ENCODE measurements at regions not wholly inside any gene's neighbourhood (a gene's known extent, or its start where the extent isn't known, plus 50 kb on each side); places are given as distances from the start of the nearest gene placed in this dataset.

DNA sequence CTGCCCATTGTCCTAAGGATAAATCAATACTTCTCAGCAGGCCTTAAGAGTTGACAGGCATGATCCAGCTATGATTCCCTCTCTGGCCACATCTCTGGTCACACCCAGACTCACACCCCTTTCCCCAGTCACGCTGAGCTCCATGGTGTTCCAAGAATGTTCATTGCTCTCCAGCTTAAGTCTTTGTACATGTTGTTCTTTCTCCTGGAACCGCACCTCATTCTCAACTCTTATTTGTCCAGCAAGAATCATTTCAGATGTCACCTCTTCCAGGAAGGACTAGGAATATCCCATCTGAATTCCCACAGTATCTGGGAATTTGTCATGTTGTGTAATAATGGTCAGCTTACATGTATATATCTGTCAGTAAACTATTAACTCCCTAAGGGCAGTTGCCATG is 118.3 kb upstream of the GALNT15 start:
- Mint-ChIP-seq H3K27ac (no peak overlapping the region), H3K9me3 (no peaks in the 10 kb centered on the region), H3K27me3 (peaks cover 3% of the 10 kb centered on the region), H3K36me3 (ENCODE audit: low read depth) (no peaks in the 10 kb centered on the region), H3K4me3 (no peak overlapping the region), H3K4me1 (peaks cover 4% of the 10 kb centered on the region)
- no peak for ATAC-seq (replicated peaks)

DNA sequence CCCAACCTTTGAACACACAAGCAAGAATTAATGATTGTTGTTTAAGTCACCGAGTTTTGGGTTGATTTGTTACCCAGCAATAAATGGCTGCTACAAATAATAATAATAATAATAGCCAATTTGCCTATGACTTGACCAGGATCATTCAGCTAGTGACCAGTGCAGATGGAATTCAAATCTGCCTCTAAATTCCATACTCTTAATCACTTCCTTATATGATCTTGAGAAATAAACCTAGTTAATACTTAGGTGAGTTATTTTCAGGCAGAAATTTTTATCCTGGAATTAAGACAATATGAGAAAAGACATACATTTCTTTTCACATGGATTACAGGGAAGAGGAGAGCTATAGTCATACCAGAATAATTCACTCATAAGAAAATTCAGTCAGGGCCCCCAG is 116.0 kb upstream of the GALNT15 start:
- Mint-ChIP-seq H3K36me3 (ENCODE audit: low read depth) (no peaks in the 10 kb centered on the region), H3K27ac (no peak overlapping the region), H3K4me3 (no peak overlapping the region), H3K27me3 (peaks cover 10% of the 10 kb centered on the region), H3K4me1 (peaks cover 2% of the 10 kb centered on the region), H3K9me3 (no peaks in the 10 kb centered on the region)
- ATAC-seq (replicated peaks): no peak

DNA sequence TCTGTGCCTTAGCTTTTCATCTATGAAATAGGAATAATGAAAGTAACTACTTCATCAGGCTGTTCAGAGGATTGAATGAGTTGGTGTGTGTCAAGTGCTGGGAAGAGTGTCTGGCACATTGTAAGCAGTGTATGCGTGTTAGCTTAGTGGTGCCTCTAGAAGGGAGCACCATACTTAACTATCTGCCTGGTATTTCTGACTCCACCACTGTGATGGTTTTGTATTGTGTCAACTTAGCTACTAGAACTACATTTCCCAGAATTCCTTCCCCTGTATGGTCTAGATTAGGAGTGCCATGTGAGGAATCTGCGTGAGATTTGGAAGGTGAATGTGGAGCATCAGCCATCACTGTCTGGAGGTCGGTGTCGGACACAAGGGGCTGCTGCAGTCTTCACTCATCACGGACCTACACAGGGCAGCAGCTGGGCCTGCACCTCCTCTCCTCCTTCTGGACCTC is 115.4 kb upstream of the GALNT15 start:
- no peak overlapping the region for H3K27ac Mint-ChIP-seq
- no peaks in the 10 kb centered on the region for H3K9me3 Mint-ChIP-seq
- H3K4me3 Mint-ChIP-seq: no peak overlapping the region
- no peaks in the 10 kb centered on the region for H3K4me1 Mint-ChIP-seq
- H3K27me3 Mint-ChIP-seq: peaks cover 11% of the 10 kb centered on the region
- ATAC-seq (replicated peaks): no peak
- no peaks in the 10 kb centered on the region for H3K36me3 Mint-ChIP-seq (ENCODE audit: low read depth)

DNA sequence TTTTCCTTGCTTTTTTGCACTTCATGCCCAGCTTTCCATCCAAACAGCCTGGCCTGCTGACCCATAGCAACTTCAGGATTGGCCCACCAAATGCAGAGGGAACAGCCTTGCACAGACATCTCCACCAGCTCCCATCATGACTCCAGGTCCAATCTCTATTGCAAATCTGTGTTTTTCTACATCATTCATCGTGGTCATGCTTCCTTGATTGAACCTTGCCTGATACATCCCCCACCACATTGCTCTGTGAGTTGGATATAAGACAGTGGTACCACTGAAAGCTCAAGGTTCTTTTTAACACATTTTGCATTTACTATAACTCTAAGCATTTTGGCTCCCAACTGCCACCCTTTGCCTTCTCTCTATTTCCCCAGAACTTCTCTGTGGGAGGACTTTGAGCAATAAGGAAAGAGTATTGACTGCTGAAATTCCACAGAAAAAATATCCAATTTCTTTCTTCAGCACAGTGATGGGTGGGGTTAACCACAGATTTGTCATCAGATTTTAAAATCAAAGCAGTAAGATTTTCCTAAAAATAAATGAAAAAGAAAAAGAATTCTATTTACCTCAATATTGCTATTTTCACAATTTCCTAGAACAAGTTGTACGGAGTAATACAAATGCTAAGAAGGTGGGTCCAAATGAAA is 114.6 kb upstream of the GALNT15 start:
- H3K27me3 Mint-ChIP-seq: peaks cover 11% of the 10 kb centered on the region
- no peaks in the 10 kb centered on the region for H3K9me3 Mint-ChIP-seq
- H3K4me1 Mint-ChIP-seq: no peaks in the 10 kb centered on the region
- H3K36me3 Mint-ChIP-seq (ENCODE audit: low read depth): no peaks in the 10 kb centered on the region
- no peak for ATAC-seq (replicated peaks)
- H3K27ac Mint-ChIP-seq: no peak overlapping the region
- no peak overlapping the region for H3K4me3 Mint-ChIP-seq

DNA sequence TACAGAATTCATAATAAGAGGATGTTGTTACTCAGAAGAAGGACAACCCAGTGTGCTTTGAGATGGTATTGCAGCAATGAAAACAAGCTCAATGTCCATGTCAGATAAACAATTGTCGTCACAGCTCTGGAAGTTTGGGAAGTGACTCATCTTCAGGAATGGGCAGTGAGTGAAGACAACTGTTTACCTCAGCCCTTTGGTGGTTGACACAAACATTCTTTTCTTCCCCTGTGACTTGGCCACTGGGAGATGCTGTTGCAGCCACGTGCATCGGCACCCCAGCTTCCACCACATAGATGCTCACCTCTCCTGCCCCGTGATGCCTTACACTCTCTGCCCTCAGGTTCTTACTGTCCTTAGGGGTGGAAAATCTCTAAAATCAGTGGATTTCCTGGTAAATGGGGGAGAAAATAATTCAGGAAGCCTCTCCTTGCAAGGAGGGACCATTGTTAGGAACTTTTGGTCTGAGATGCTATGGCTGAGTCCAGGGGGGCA is 114.1 kb upstream of the GALNT15 start:
- Mint-ChIP-seq H3K36me3 (ENCODE audit: low read depth) (no peaks in the 10 kb centered on the region), H3K27ac (no peak overlapping the region), H3K4me3 (no peak overlapping the region), H3K9me3 (no peaks in the 10 kb centered on the region), H3K4me1 (no peaks in the 10 kb centered on the region), H3K27me3 (peaks cover 12% of the 10 kb centered on the region)
- ATAC-seq (replicated peaks): no peak

DNA sequence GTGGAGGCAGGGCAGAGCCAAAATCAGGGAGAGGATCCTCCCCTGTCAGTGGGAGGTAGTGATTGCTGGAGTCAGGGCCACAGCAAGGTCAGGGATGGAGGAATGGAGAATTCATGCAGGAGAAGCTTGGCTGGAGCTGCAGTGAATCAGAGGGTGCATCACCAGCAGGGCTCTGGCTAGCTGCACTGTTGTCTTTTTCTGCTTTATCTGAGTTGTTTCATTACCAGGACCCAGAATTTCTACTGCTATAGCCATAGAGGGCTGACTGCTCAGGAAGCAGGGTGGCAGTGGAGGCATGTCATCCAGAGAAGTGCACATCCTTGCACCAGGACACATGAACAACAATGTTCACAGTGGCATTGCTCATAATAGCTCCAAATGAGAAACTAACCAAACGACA is 113.5 kb upstream of the GALNT15 start:
- no peak for ATAC-seq (replicated peaks)
- Mint-ChIP-seq H3K4me3 (no peak overlapping the region), H3K27ac (no peak overlapping the region), H3K9me3 (no peaks in the 10 kb centered on the region), H3K27me3 (peaks cover 13% of the 10 kb centered on the region), H3K36me3 (ENCODE audit: low read depth) (no peaks in the 10 kb centered on the region), H3K4me1 (no peaks in the 10 kb centered on the region)

DNA sequence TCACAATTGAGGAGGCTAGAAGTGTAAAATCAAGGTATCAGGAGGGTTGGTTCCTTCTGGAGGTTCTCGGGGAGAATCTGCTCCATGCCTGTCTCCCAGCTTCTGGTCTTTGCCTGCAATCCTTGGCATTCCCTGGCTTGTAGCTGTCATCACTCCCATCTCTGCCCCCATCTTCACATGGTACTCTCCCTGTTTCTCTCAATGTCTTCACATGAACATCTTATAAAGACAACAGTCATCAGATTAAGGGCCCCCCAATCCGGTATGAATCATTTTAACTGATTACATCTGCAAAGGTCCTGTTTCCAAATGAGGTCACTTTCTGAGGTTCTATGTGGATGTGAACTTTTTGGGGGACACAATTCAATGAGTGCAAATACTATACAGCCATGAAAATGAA is 113.0 kb upstream of the GALNT15 start:
- no peaks in the 10 kb centered on the region for H3K4me1 Mint-ChIP-seq
- no peaks in the 10 kb centered on the region for H3K36me3 Mint-ChIP-seq (ENCODE audit: low read depth)
- no peak for ATAC-seq (replicated peaks)
- no peak overlapping the region for H3K4me3 Mint-ChIP-seq
- no peak overlapping the region for H3K27ac Mint-ChIP-seq
- peaks cover 13% of the 10 kb centered on the region for H3K27me3 Mint-ChIP-seq
- no peaks in the 10 kb centered on the region for H3K9me3 Mint-ChIP-seq

DNA sequence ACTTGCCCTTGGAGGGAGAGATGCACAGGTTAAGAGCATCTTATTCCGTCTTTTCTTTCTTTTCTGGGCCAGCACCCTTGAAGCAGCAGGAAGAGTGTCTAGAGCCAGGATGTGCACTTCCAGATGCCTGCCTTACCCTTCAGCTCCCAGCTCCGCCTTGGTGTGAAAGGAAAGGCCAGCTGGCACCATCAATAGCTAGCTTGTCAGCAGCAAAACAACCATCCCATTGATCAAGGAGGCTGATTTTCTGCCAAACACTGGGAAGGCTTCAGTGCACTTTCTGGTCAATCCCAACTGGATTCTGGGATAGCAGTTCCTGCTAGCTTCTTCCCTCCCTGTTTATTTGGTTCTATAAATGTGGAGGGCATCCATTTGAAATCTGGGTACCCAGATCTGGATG is 110.9 kb upstream of the GALNT15 start:
- H3K27ac Mint-ChIP-seq: no peak overlapping the region
- no peak overlapping the region for H3K4me3 Mint-ChIP-seq

DNA sequence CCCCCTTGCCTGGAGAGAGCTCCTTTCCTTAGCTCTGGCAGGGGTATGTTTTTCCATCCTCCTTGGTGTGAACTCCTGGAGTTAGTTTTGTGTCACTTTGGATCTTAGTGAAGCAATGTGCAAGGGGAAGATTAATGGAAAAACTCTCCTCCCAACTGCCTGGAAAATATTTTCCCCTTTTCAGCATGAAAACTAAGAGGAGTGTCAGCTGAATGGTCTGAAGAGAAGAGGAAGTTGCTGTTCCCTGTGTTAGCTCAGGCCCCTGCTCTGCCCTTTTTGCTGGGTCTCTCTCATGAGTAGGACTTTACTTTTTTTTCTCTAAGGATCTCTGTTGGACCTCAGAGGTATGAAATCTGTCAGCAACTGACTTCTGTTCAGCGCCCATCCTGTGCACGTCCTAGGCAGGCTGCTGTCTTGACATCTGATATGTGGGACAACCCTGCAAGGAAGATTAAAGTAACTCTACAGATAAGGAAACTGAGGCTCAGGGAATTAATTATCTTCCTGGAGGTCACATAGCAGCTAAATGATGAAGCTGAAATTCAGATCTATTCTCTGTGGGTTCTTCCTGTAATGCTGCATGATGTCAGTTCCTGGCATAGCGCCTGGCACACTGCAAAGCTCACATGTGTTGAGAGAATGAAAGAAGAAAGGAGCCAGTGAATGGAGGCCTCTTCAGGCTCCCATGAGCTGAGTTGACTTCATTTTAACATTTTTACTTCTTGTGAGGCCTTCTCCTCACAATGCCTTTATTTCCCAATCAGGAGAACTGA is 109.7 kb upstream of the GALNT15 start:
- Mint-ChIP-seq H3K9me3 (no peaks in the 10 kb centered on the region), H3K4me1 (no peaks in the 10 kb centered on the region), H3K27ac (no peak overlapping the region), H3K27me3 (peaks cover 16% of the 10 kb centered on the region), H3K36me3 (ENCODE audit: low read depth) (no peaks in the 10 kb centered on the region), H3K4me3 (no peak overlapping the region)
- ATAC-seq (replicated peaks): no peak

More for the DNA sequence above, 110.9 kb upstream of the GALNT15 start:
- Mint-ChIP-seq H3K9me3 (no peaks in the 10 kb centered on the region), H3K4me1 (no peaks in the 10 kb centered on the region), H3K36me3 (ENCODE audit: low read depth) (no peaks in the 10 kb centered on the region), H3K27me3 (peaks cover 13% of the 10 kb centered on the region)
- no peak for ATAC-seq (replicated peaks)

DNA sequence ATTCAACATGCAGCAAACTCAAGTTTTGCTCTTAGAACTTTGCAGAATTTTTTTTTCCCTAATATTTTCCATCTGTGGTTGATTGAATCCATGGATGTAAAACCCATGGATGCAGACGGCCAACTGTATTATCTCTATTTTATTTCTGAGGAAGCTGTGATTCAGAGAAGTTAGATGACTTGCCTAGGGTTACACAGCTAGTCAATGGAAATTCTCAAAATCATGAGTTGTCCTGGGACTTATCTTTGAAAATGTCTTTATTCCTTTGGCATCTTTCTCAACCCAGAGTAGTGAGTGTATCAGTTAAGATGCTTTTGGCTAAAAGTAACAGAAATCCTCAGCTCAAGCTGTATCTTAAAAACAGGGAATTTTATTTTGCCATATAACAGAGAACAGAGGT is 107.9 kb upstream of the GALNT15 start:
- Mint-ChIP-seq H3K27ac (no peak overlapping the region), H3K27me3 (peaks cover 13% of the 10 kb centered on the region)

DNA sequence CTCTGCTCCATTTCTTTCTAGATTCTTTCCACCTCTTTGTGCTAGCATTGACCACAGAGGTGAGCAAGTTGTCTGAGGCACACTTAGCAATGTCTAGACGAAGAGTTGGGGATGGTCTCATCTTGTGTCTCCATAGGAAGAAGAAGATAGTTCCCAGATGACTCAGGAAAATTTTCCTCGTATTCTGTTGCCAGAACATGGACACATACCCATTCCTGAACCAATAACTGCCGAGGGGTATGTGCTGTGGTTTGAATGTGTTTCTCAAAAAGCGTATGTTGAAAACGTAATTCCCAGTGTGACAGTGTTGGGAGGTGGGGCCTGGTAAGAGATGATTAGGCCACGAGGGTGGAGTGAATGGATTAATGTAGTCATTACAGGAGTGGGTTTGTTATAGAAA is 107.5 kb upstream of the GALNT15 start:
- Mint-ChIP-seq H3K4me1 (no peaks in the 10 kb centered on the region), H3K27me3 (peaks cover 13% of the 10 kb centered on the region), H3K36me3 (ENCODE audit: low read depth) (no peaks in the 10 kb centered on the region), H3K9me3 (no peaks in the 10 kb centered on the region), H3K4me3 (no peak overlapping the region), H3K27ac (no peak overlapping the region)
- ATAC-seq (replicated peaks): no peak

More for the DNA sequence above, 107.9 kb upstream of the GALNT15 start:
- ATAC-seq (replicated peaks): no peak
- H3K36me3 Mint-ChIP-seq (ENCODE audit: low read depth): no peaks in the 10 kb centered on the region
- no peaks in the 10 kb centered on the region for H3K9me3 Mint-ChIP-seq
- H3K4me1 Mint-ChIP-seq: no peaks in the 10 kb centered on the region
- H3K4me3 Mint-ChIP-seq: no peak overlapping the region

DNA sequence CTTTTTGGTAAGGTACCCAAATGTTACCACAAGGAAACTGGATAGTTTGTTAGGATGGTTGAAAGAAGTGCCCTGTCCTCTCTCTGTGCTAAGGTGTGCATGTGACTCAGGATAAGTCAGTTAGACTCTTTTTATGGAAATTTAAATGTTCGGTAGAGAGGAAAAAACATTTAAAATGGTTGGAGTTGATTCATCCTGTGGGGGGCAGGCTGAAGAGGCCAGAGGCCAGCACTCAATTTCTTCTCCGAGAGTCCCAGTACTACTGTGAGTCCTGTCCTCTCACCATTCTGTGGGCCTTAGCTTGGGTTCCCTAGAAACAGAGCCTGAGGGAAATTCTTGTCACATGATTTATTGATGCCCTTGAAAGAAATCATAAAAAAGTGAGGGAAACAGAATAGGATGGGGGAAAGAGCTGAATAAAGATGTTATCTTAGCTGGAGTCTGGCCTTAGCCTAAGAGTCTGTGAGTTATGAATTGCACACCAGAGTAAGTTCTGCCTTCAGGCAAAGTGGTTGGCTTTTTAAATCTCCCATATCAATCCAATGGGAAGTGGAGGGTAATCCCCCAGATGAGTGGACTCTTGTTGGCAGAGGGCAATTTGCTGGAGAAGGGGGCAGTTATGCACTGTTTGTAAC is 106.5 kb upstream of the GALNT15 start:
- Mint-ChIP-seq H3K27me3 (peaks cover 11% of the 10 kb centered on the region), H3K9me3 (no peaks in the 10 kb centered on the region), H3K27ac (no peak overlapping the region), H3K4me1 (no peaks in the 10 kb centered on the region), H3K4me3 (no peak overlapping the region), H3K36me3 (ENCODE audit: low read depth) (no peaks in the 10 kb centered on the region)
- no peak for ATAC-seq (replicated peaks)

DNA sequence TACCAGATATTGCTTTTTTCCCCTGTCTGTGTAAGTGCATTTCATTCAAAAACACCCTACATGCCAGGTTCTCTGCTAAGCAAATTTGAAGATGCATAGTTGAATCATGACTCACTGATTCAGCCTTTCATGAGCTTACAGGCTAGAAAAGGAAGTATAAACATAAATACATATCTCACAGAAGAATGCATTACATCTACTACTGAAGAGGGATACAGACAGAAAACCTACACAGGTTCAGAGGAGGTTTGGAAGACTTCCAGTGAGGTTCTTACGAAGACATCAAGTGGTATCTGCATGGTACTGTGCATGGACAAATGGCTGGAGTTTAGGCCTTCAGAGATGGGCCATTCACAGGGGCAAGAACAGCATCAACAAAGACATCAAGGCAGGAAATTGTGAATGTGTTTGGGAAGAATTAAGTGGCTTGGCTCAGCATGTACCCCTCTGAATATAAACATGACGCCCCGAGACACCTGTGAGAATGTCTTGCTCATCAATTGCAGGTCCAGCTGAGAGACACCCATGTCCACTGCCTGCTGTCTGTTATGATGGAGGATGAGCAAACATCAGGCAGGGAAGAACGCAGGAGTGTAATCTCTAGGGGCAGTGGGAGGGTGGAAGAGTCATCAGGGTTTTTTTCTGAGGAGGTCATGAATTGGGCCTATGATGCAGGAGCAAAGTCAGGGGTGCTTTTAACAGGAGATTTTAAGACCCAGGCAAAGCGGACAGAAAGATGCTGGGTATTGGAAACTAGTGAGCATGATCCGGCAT is 105.1 kb upstream of the GALNT15 start:
- ATAC-seq (replicated peaks): no peak
- no peak overlapping the region for H3K27ac Mint-ChIP-seq
- no peak overlapping the region for H3K4me3 Mint-ChIP-seq
- H3K27me3 Mint-ChIP-seq: peaks cover 6% of the 10 kb centered on the region
- H3K4me1 Mint-ChIP-seq: no peaks in the 10 kb centered on the region
- H3K36me3 Mint-ChIP-seq (ENCODE audit: low read depth): no peaks in the 10 kb centered on the region
- no peaks in the 10 kb centered on the region for H3K9me3 Mint-ChIP-seq

DNA sequence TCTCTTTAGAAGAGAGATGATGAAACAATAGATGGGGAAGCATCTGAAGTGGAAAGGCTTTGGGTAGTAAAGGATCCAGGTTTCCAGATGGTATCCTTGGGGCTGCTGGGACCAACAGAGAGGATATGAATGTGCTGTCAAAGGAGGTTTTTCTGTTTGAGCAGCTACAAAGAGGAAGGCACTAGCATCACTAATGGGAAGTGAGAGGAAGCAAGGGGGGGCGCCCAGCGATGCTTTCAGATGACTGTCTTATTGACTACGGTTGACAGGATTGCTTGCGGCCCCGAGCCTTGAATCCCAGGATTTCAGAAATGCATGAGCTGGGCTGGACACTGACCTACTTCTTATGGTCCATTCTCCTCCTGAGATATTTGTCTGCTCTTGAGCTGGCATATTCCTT is 103.8 kb upstream of the GALNT15 start:
- H3K27ac Mint-ChIP-seq: no peak overlapping the region
- H3K4me3 Mint-ChIP-seq: no peak overlapping the region
- H3K27me3 Mint-ChIP-seq: peaks cover 3% of the 10 kb centered on the region
- no peak for ATAC-seq (replicated peaks)
- H3K9me3 Mint-ChIP-seq: no peaks in the 10 kb centered on the region
- H3K36me3 Mint-ChIP-seq (ENCODE audit: low read depth): no peaks in the 10 kb centered on the region
- H3K4me1 Mint-ChIP-seq: no peaks in the 10 kb centered on the region
